Astrocyte (in vitro differentiated cells and primary cell): ENCODE measurements at regions not wholly inside any gene's neighbourhood (a gene's known extent, or its start where the extent isn't known, plus 50 kb on each side); places are given as distances from the start of the nearest gene placed in this dataset.

Experiments
- DNase-seq: peaks from one replicate; pipeline ENCODE4 v3.0.0-alpha.2; 2010; ENCODE audit warnings: low read depth
- FAIRE-seq: peaks from 2 replicates; lab custom pipeline; 2011; peaks lifted over from hg19 to GRCh38; lab: Jason Lieb, UNC
- H2AFZ ChIP-seq: 2 replicates; pipeline ENCODE4 v1.6.0; 2012; ENCODE audit warnings: low read depth, low read length, inconsistent platforms
- H3K27ac ChIP-seq: 2 replicates; pipeline ENCODE4 v1.5.1; 2011; ENCODE audit warnings: low read depth, low read length, inconsistent platforms
- H3K27me3 ChIP-seq: 2 replicates; pipeline ENCODE4 v1.6.0; 2011; ENCODE audit warnings: low read length, inconsistent platforms; ENCODE audit not compliant: insufficient read depth
- H3K36me3 ChIP-seq: 2 replicates; pipeline ENCODE4 v1.5.1; 2011; ENCODE audit warnings: low read length, inconsistent platforms; ENCODE audit not compliant: insufficient read depth
- H3K4me1 ChIP-seq: 2 replicates; pipeline ENCODE4 v1.5.1; 2011; ENCODE audit warnings: low read length, inconsistent platforms; ENCODE audit not compliant: insufficient read depth
- H3K4me2 ChIP-seq: 2 replicates; pipeline ENCODE4 v1.6.0; 2012; ENCODE audit warnings: low read length, inconsistent platforms
- H3K4me3 ChIP-seq: 2 replicates; pipeline ENCODE4 v1.5.1; 2011; ENCODE audit warnings: low read depth, mild to moderate bottlenecking, low read length, inconsistent platforms; ENCODE audit not compliant: insufficient read depth
- H3K79me2 ChIP-seq: 2 replicates; pipeline ENCODE4 v1.6.0; 2012; ENCODE audit warnings: mild to moderate bottlenecking, low read length, inconsistent platforms; ENCODE audit not compliant: insufficient read depth
- H3K9ac ChIP-seq: 2 replicates; pipeline ENCODE4 v1.6.0; 2012; ENCODE audit warnings: mild to moderate bottlenecking, low read length, inconsistent platforms
- H3K9me3 ChIP-seq: 2 replicates; pipeline ENCODE4 v1.5.1; 2012; ENCODE audit warnings: low read depth, mild to moderate bottlenecking, low read length, inconsistent platforms; ENCODE audit not compliant: insufficient read depth
- H4K20me1 ChIP-seq: 2 replicates; pipeline ENCODE4 v1.6.0; 2012; ENCODE audit warnings: low read length, inconsistent platforms; ENCODE audit not compliant: insufficient read depth
- H3K27ac Mint-ChIP-seq: one replicate; pipeline ENCODE4 v1.8.0; 2021; ENCODE audit warnings: mild to moderate bottlenecking, mixed read lengths; ENCODE audit not compliant: unreplicated experiment
- H3K27me3 Mint-ChIP-seq: one replicate; pipeline ENCODE4 v1.8.0; 2021; ENCODE audit warnings: low read depth, mixed read lengths; ENCODE audit not compliant: unreplicated experiment
- H3K36me3 Mint-ChIP-seq: one replicate; pipeline ENCODE4 v1.8.0; 2021; ENCODE audit warnings: low read depth, mixed read lengths; ENCODE audit not compliant: unreplicated experiment
- H3K4me1 Mint-ChIP-seq: one replicate; pipeline ENCODE4 v1.8.0; 2021; ENCODE audit warnings: low read depth, mixed read lengths; ENCODE audit not compliant: unreplicated experiment
- H3K4me3 Mint-ChIP-seq: one replicate; pipeline ENCODE4 v1.8.0; 2021; ENCODE audit warnings: mild to moderate bottlenecking, moderate library complexity, mixed read lengths; ENCODE audit not compliant: unreplicated experiment
- H3K9me3 Mint-ChIP-seq: one replicate; pipeline ENCODE4 v1.8.0; 2021; ENCODE audit warnings: mild to moderate bottlenecking, mixed read lengths; ENCODE audit not compliant: unreplicated experiment
- CTCF ChIP-seq: IDR thresholded peaks from 2 replicates; pipeline ENCODE4 v1.5.1; 2011; ENCODE audit warnings: low read depth, mild to moderate bottlenecking, inconsistent platforms, low read length, moderate library complexity; ENCODE audit not compliant: insufficient read depth
- EZH2 ChIP-seq: IDR thresholded peaks from 2 replicates; pipeline ENCODE4 v1.6.1; 2012; ENCODE audit warnings: mild to moderate bottlenecking, low read length, inconsistent platforms; ENCODE audit not compliant: insufficient read depth

GRCh38 chr9:11805969-11806368, 887.2 kb upstream of the TYRP1 start:
- Histone ChIP-seq H3K79me2 (no peaks in the 10 kb centered on the region), H3K4me2 (no peak overlapping the region), H2AFZ (no peak overlapping the region), H3K27me3 (no peaks in the 10 kb centered on the region), H3K4me3 (no peak overlapping the region), H3K4me1 (no peaks in the 10 kb centered on the region), H3K36me3 (no peaks in the 10 kb centered on the region), H3K9ac (no peak overlapping the region), H4K20me1 (no peaks in the 10 kb centered on the region), H3K27ac (no peak overlapping the region), H3K9me3 (no peaks in the 10 kb centered on the region)
- Mint-ChIP-seq H3K27me3 (no peaks in the 10 kb centered on the region), H3K36me3 (no peaks in the 10 kb centered on the region), H3K4me1 (no peaks in the 10 kb centered on the region), H3K27ac (no peak overlapping the region), H3K9me3 (peaks cover 2% of the 10 kb centered on the region), H3K4me3 (no peak overlapping the region)
- no peak for TF ChIP-seq CTCF
- TF ChIP-seq EZH2: no peak
- FAIRE-seq (no peak), DNase-seq (no peak)

- Mint-ChIP-seq H3K27me3 (no peaks in the 10 kb centered on the region), H3K36me3 (no peaks in the 10 kb centered on the region), H3K4me1 (peaks cover 5% of the 10 kb centered on the region), H3K27ac (no peak overlapping the region), H3K9me3 (no peaks in the 10 kb centered on the region), H3K4me3 (no peak overlapping the region)
- no peaks in the 10 kb centered on the region for H4K20me1 ChIP-seq
- H3K79me2 ChIP-seq: no peaks in the 10 kb centered on the region
- no peak overlapping the region for H3K9ac ChIP-seq
- no peak overlapping the region for H3K27ac ChIP-seq
- H3K9me3 ChIP-seq: no peaks in the 10 kb centered on the region
- no peaks in the 10 kb centered on the region for H3K27me3 ChIP-seq
- FAIRE-seq: no peak
- TF ChIP-seq EZH2 (no peak), CTCF (no peak)
- no peak for DNase-seq
- no peaks in the 10 kb centered on the region for H3K36me3 ChIP-seq
- H2AFZ ChIP-seq: no peak overlapping the region
- H3K4me1 ChIP-seq: no peaks in the 10 kb centered on the region
- no peak overlapping the region for H3K4me3 ChIP-seq
- no peak overlapping the region for H3K4me2 ChIP-seq
Observed at GRCh38 chr9:11821306-11821975, 871.7 kb upstream of the TYRP1 start.

GRCh38 chr9:11828201-11828600, 865.0 kb upstream of the TYRP1 start:
- Mint-ChIP-seq H3K4me1 (no peaks in the 10 kb centered on the region), H3K27me3 (no peaks in the 10 kb centered on the region), H3K4me3 (no peak overlapping the region), H3K36me3 (no peaks in the 10 kb centered on the region), H3K27ac (no peak overlapping the region), H3K9me3 (no peaks in the 10 kb centered on the region)
- Histone ChIP-seq H3K4me1 (no peaks in the 10 kb centered on the region), H4K20me1 (no peaks in the 10 kb centered on the region), H3K4me3 (no peak overlapping the region), H3K79me2 (no peaks in the 10 kb centered on the region), H3K4me2 (no peak overlapping the region), H2AFZ (no peak overlapping the region), H3K27me3 (no peaks in the 10 kb centered on the region), H3K36me3 (no peaks in the 10 kb centered on the region), H3K27ac (no peak overlapping the region), H3K9ac (no peak overlapping the region), H3K9me3 (no peaks in the 10 kb centered on the region)
- FAIRE-seq (no peak), DNase-seq (no peak)
- TF ChIP-seq CTCF (no peak), EZH2 (no peak)
